NT2/D1 (cell line): ENCODE measurements at regions not wholly inside any gene's neighbourhood (a gene's known extent, or its start where the extent isn't known, plus 50 kb on each side); places are given as distances from the start of the nearest gene placed in this dataset.

Experiments
- SUZ12 ChIP-seq: IDR thresholded peaks from 2 replicates; pipeline ENCODE4 v1.6.1; 2011; ENCODE audit not compliant: insufficient read length, insufficient read depth; ENCODE audit errors: extremely low read depth
- ZNF274 ChIP-seq: IDR thresholded peaks from 2 replicates; pipeline ENCODE4 v1.6.1; 2011; ENCODE audit warnings: mild to moderate bottlenecking, low read depth, low read length

GRCh38 chr5:98529321-98529720 is 244.1 kb upstream of the RGMB start:
- no peak for TF ChIP-seq SUZ12
- no peak for TF ChIP-seq ZNF274
